ENCODE measurements at regions not wholly inside any gene's neighbourhood (a gene's known extent, or its start where the extent isn't known, plus 50 kb on each side); places are given as distances from the start of the nearest gene placed in this dataset.
"Not testable (repeated sequence)": the region's sequence is repeated elsewhere in the genome, so short reads cannot be mapped to it uniquely, and the experiment has no call there.

- no peak for TF ChIP-seq CTCF (IDR thresholded peaks at IDR 0.05)
- no peak for TF ChIP-seq ZFX (IDR thresholded peaks at IDR 0.05; ENCODE audit: borderline replicate concordance)
These were observed 144.2 kb upstream of the HDDC2 start for GRCh38 chr6:125446011-125446410.

GRCh38 chr6:125451750-125452149 is 150.0 kb upstream of the HDDC2 start:
- TF ChIP-seq CTCF (IDR thresholded peaks at IDR 0.05) = no peak
- TF ChIP-seq ZFX (IDR thresholded peaks at IDR 0.05; ENCODE audit: borderline replicate concordance) = no peak
- no peak overlapping the region for H3K27ac ChIP-seq

More at GRCh38 chr6:125446011-125446410, 144.2 kb upstream of the HDDC2 start:
- H3K27ac ChIP-seq = no peak overlapping the region

- TF ChIP-seq CTCF (IDR thresholded peaks at IDR 0.05) = no peak
- no peak for TF ChIP-seq ZFX (IDR thresholded peaks at IDR 0.05; ENCODE audit: borderline replicate concordance)
- H3K27ac ChIP-seq = no peak overlapping the region
These were observed 151.7 kb upstream of the HDDC2 start for GRCh38 chr6:125453516-125453915.

GRCh38 chr6:125454351-125454750 is 152.6 kb upstream of the HDDC2 start:
- no peak overlapping the region for H3K27ac ChIP-seq
- no peak for TF ChIP-seq ZFX (IDR thresholded peaks at IDR 0.05; ENCODE audit: borderline replicate concordance)
- no peak for TF ChIP-seq CTCF (IDR thresholded peaks at IDR 0.05)

GRCh38 chr6:125458493-125458892 is 156.7 kb upstream of the HDDC2 start:
- not testable (repeated sequence) for H3K27ac ChIP-seq

GRCh38 chr6:125465332-125465731 is 163.6 kb upstream of the HDDC2 start:
- not testable (repeated sequence) for H3K27ac ChIP-seq

GRCh38 chr6:125469915-125470314 is 168.1 kb upstream of the HDDC2 start:
- H3K27ac ChIP-seq = no peak overlapping the region
- TF ChIP-seq ZFX (IDR thresholded peaks at IDR 0.05; ENCODE audit: borderline replicate concordance) (no peak), CTCF (IDR thresholded peaks at IDR 0.05) (no peak)

- no peak for TF ChIP-seq CTCF (IDR thresholded peaks at IDR 0.05)
- TF ChIP-seq ZFX (IDR thresholded peaks at IDR 0.05; ENCODE audit: borderline replicate concordance) = no peak
- H3K27ac ChIP-seq = no peak overlapping the region
These were observed 169.9 kb upstream of the HDDC2 start for GRCh38 chr6:125471667-125472066.
